Ishikawa (cell line): ENCODE measurements at regions not wholly inside any gene's neighbourhood (a gene's known extent, or its start where the extent isn't known, plus 50 kb on each side); places are given as distances from the start of the nearest gene placed in this dataset.

ENCODE experiments used
- CEBPB ChIP-seq: IDR thresholded peaks from 2 replicates; pipeline ENCODE4 v1.6.1; 2012
- CREB1 ChIP-seq: IDR thresholded peaks from 2 replicates; pipeline ENCODE4 v1.6.1; 2012; ENCODE audit warnings: low read depth
- EGR1 ChIP-seq: IDR thresholded peaks from 2 replicates; pipeline ENCODE4 v1.6.1; 2012
- EP300 ChIP-seq: IDR thresholded peaks from 2 replicates; pipeline ENCODE4 v1.6.1; 2012; ENCODE audit warnings: borderline replicate concordance
- FOXM1 ChIP-seq: IDR thresholded peaks from 2 replicates; pipeline ENCODE4 v1.6.1; 2012; ENCODE audit warnings: low read depth, borderline replicate concordance
- MAX ChIP-seq: IDR thresholded peaks from 2 replicates; pipeline ENCODE4 v1.6.1; 2012
- NFIC ChIP-seq: IDR thresholded peaks from 2 replicates; pipeline ENCODE4 v1.6.1; 2012
- RAD21 ChIP-seq: IDR thresholded peaks from 2 replicates; pipeline ENCODE4 v1.6.1; 2012; ENCODE audit warnings: low read depth
- REST ChIP-seq: IDR thresholded peaks from 2 replicates; pipeline ENCODE4 v1.6.1; 2012; ENCODE audit warnings: low read depth, mild to moderate bottlenecking
- TAF1 ChIP-seq: IDR thresholded peaks from 2 replicates; pipeline ENCODE4 v1.6.1; 2012; ENCODE audit warnings: low read depth, mild to moderate bottlenecking
- TCF12 ChIP-seq: IDR thresholded peaks from 2 replicates; pipeline ENCODE4 v1.6.1; 2012; ENCODE audit warnings: low read depth
- TEAD4 ChIP-seq: IDR thresholded peaks from 2 replicates; pipeline ENCODE4 v1.6.1; 2012
- USF1 ChIP-seq: IDR thresholded peaks from 2 replicates; pipeline ENCODE4 v1.6.1; 2012
- YY1 ChIP-seq: IDR thresholded peaks from 2 replicates; pipeline ENCODE4 v1.6.1; 2012; ENCODE audit warnings: low read depth
- ZBTB7A ChIP-seq: IDR thresholded peaks from 2 replicates; pipeline ENCODE4 v1.6.1; 2012; ENCODE audit warnings: low read depth

- TF ChIP-seq ZBTB7A (no peak), YY1 (no peak), TEAD4 (no peak), MAX (no peak), FOXM1 (no peak), USF1 (no peak), REST (no peak), RAD21 (no peak), CEBPB (no peak), CREB1 (no peak), EP300 (no peak), NFIC (no peak), EGR1 (no peak), TAF1 (no peak), TCF12 (no peak)
These were observed 63.9 kb downstream of the NFKBIZ start for GRCh38 chr3:101913168-101913567.

GRCh38 chr3:101925564-101925963 is 76.2 kb downstream of the NFKBIZ start:
- TF ChIP-seq FOXM1 (no peak), TCF12 (no peak), NFIC (no peak), TAF1 (no peak), REST (no peak), RAD21 (no peak), ZBTB7A (no peak), TEAD4 (no peak), CREB1 (no peak), EGR1 (no peak), CEBPB (no peak), MAX (no peak), EP300 (no peak), USF1 (no peak), YY1 (no peak)

GRCh38 chr3:101926594-101927105 is 77.3 kb downstream of the NFKBIZ start:
- no peak for TF ChIP-seq CREB1
- TF ChIP-seq USF1, result no peak
- TF ChIP-seq REST, result no peak
- no peak for TF ChIP-seq YY1
- TF ChIP-seq TEAD4, result no peak
- no peak for TF ChIP-seq MAX
- no peak for TF ChIP-seq RAD21
- TF ChIP-seq EGR1, result no peak
- no peak for TF ChIP-seq TAF1
- no peak for TF ChIP-seq NFIC
- no peak for TF ChIP-seq CEBPB

- no peak for TF ChIP-seq NFIC
- no peak for TF ChIP-seq ZBTB7A
- TF ChIP-seq CREB1, result no peak
These were observed 79.6 kb downstream of the NFKBIZ start for GRCh38 chr3:101928890-101929289.
